Activated CD8-positive, alpha-beta T cell treated with anti-CD3 and anti-CD28 coated beads for 36 hours (primary cell): ENCODE measurements at regions not wholly inside any gene's neighbourhood (a gene's known extent, or its start where the extent isn't known, plus 50 kb on each side); places are given as distances from the start of the nearest gene placed in this dataset.

Source experiments
- ATAC-seq: fragments of 200-7000 bp; cut with Tn5 transposase; one replicate; pipeline ENCODE4 v1.10.0; 2021; ENCODE audit warnings: mild to moderate bottlenecking, moderate library complexity
- CTCF ChIA-PET: fragments of 350-600 bp; sonication (Branson Sonifier 250); formaldehyde crosslinking; loops from one replicate; lab custom pipeline; 2021; ENCODE audit warnings: antibody characterized with exemption; lab: Charles Lee
- POLR2A ChIA-PET: fragments of 350-600 bp; sonication (Branson Sonifier 250); formaldehyde crosslinking; loops from one replicate; lab custom pipeline; 2021; ENCODE audit warnings: antibody characterized with exemption; lab: Charles Lee
- DNase-seq: peaks from one replicate; pipeline ENCODE4 v3.0.0-alpha.2; 2020
- H3K27ac Mint-ChIP-seq: one replicate; pipeline ENCODE4 v1.8.0; 2021; ENCODE audit warnings: mild to moderate bottlenecking, mixed read lengths
- H3K27me3 Mint-ChIP-seq: one replicate; pipeline ENCODE4 v1.8.0; 2021; ENCODE audit warnings: mixed read lengths
- H3K36me3 Mint-ChIP-seq: one replicate; pipeline ENCODE4 v1.8.0; 2021; ENCODE audit warnings: low read depth, mixed read lengths
- H3K4me1 Mint-ChIP-seq: one replicate; pipeline ENCODE4 v1.8.0; 2021; ENCODE audit warnings: low read depth, mixed read lengths
- H3K4me3 Mint-ChIP-seq: one replicate; pipeline ENCODE4 v1.8.0; 2021; ENCODE audit warnings: mild to moderate bottlenecking, moderate library complexity, mixed read lengths
- H3K9me3 Mint-ChIP-seq: one replicate; pipeline ENCODE4 v1.8.0; 2021; ENCODE audit warnings: mixed read lengths
- intact Hi-C: fragments of 100-400 bp; cut with micrococcal nuclease; formaldehyde crosslinking; loops from one replicate; pipeline ENCODE4 v1.10.0; 2022
- TF ChIP-seq, protein P1 (sequence below): fragments of 200-600 bp; IDR thresholded peaks from one replicate; pipeline ENCODE4 v1.8.0; 2022; ENCODE audit warnings: antibody characterized with exemption, mild to moderate bottlenecking

DNA sequence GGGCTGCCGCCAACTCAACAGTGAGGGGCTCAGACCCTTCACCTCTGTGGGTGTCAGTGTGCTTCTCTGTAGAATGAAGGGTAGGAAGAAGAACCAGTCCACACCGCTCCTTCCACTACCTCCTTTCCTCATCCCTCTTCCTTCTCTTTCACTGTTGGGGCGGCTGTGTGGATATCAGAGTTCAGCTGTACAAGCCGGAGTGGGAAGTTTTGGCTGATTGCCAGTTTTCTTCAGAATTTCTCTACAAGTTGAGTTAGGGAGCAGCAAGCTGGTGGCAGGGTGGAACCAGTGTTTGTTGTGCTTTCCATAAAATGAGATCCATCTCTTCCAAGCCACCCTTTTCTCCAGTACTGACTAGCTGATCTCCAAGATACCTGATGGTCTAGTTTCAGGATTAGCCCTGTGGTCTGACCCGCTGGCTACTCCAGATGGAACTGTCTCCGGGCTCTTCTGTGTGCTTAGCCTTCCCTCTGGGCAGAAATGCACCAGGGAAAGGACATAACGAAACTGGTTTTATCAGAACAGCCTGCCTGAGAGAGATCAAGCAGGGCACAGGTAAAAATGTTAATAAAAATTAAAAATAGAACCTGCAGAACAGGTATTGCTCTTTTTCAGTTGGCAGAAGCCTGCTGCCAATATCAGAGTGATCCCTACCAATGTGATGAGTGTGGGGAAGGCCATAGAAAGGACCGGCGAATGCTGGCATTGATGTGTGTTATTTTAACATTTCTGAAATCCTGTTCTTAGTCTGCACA, 169.9 kb upstream of the TSC22D2 start:
- DNase-seq = no peak
- Mint-ChIP-seq H3K9me3 (no peaks in the 10 kb centered on the region), H3K36me3 (no peaks in the 10 kb centered on the region), H3K4me3 (no peak overlapping the region), H3K27ac (no peak overlapping the region), H3K27me3 (peaks cover 3% of the 10 kb centered on the region), H3K4me1 (no peaks in the 10 kb centered on the region)
- CTCF ChIA-PET = interaction anchor here (1.2 to 1.4 kb wide), 2 partner anchors 15 to 17 kb away, joined by 3 to 4 read pairs; no protein-coding TSS in a partner anchor
- intact Hi-C loops = no loop called here
- no peak for ATAC-seq
- TF ChIP-seq, protein P1, sequence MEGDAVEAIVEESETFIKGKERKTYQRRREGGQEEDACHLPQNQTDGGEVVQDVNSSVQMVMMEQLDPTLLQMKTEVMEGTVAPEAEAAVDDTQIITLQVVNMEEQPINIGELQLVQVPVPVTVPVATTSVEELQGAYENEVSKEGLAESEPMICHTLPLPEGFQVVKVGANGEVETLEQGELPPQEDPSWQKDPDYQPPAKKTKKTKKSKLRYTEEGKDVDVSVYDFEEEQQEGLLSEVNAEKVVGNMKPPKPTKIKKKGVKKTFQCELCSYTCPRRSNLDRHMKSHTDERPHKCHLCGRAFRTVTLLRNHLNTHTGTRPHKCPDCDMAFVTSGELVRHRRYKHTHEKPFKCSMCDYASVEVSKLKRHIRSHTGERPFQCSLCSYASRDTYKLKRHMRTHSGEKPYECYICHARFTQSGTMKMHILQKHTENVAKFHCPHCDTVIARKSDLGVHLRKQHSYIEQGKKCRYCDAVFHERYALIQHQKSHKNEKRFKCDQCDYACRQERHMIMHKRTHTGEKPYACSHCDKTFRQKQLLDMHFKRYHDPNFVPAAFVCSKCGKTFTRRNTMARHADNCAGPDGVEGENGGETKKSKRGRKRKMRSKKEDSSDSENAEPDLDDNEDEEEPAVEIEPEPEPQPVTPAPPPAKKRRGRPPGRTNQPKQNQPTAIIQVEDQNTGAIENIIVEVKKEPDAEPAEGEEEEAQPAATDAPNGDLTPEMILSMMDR = no peak
- POLR2A ChIA-PET = no interaction called here

DNA sequence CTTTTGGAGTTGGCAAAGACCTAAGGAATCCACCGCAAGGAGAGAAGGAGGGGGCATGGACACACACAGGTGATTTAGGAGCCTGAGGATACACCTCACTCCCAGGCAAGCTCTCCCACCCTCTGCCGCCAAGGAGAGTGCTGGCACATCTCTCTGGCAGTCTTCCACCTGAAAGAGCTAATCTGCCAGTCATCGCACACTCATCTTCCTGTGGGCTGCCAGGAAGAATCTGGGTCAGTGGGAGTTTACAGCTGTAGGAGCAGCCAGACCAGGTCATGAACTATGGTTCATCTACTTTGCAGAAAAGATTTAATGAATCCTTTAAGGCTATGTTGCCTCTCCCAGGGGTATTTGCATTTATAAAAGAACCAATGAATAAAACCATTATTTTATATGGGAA, 170.6 kb upstream of the TSC22D2 start:
- no peaks in the 10 kb centered on the region for H3K9me3 Mint-ChIP-seq
- no peak for DNase-seq
- no peak overlapping the region for H3K4me3 Mint-ChIP-seq
- intact Hi-C loops = no loop called here
- ChIA-PET CTCF (interaction anchor here (1.0 to 1.4 kb wide), 3 partner anchors 13 to 17 kb away, joined by 3 to 4 read pairs (median 3); no protein-coding TSS in a partner anchor), POLR2A (no interaction called here)
- ATAC-seq = no peak
- no peaks in the 10 kb centered on the region for H3K4me1 Mint-ChIP-seq
- H3K27ac Mint-ChIP-seq = no peak overlapping the region
- TF ChIP-seq, protein P1 = no peak
- H3K27me3 Mint-ChIP-seq = peaks cover 3% of the 10 kb centered on the region
- no peaks in the 10 kb centered on the region for H3K36me3 Mint-ChIP-seq

DNA sequence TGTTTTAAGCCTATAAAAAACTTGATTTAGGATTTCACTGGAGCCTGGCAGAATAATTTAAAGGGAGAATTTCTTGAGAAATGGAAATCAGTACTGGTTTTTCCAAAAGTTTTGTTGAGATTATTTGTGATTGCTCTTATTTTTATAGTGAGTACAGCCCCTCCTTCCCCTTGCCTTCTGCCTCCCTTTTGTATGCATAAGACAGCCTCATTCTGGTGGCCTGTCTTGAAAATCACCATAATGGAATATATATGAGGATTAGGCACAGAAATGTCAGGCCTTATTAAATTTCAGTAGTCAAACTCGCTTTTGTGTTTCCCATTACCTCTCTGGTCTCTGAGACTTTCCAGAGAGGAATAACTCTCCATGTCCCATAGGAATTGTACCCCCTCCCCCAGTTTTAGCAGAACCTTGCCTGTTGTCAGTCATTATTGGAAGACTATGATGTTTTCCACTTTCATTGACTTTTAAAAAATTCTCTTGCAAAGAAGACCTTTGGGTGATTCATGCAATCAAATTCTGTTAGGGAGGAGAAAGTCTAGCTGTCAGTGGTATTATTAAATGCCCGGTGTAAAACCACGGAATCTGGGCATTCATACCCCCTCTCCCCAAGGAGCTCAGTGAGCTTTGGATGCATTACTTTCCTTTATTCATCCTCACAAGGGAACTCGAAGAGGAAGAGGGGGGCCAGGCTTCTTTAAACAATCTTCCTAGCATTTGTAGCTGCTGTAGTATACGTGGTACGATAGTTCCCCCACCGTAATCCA, 171.6 kb upstream of the TSC22D2 start:
- ChIA-PET POLR2A (no interaction called here), CTCF (interaction anchor here (1.0 to 1.4 kb wide), 3 partner anchors 14 to 35 kb away, joined by 3 to 4 read pairs (median 4); no protein-coding TSS in a partner anchor)
- DNase-seq (no peak), ATAC-seq (no peak)
- Mint-ChIP-seq H3K9me3 (no peaks in the 10 kb centered on the region), H3K36me3 (no peaks in the 10 kb centered on the region), H3K4me1 (no peaks in the 10 kb centered on the region), H3K27ac (no peak overlapping the region), H3K27me3 (peaks cover under 1% of the 10 kb centered on the region), H3K4me3 (no peak overlapping the region)
- intact Hi-C loops = no loop called here
- TF ChIP-seq, protein P1 = no peak

DNA sequence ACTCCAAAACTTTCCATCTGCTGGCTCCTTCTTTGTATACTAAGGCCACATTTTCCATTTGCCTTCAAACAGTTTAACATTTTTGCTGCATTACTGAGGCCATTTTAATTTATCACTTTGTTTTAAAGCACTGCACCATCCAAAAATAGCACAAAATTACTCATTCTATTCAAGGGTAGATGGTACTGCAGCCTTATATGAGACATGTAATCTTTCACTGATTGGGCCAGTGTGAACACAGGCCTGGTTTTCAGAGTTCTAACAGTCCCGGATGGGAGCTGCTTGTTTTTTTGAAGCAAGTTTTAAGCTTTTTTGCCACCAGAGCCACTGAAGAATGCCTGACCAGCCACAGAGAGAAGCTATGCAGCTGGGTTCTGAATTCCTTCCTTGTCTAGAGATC, 172.3 kb upstream of the TSC22D2 start:
- intact Hi-C loops = no loop called here
- H3K4me3 Mint-ChIP-seq = no peak overlapping the region
- H3K4me1 Mint-ChIP-seq = no peaks in the 10 kb centered on the region
- TF ChIP-seq, protein P1 = no peak
- H3K27ac Mint-ChIP-seq = no peak overlapping the region
- DNase-seq = no peak
- no peak for ATAC-seq
- H3K36me3 Mint-ChIP-seq = no peaks in the 10 kb centered on the region
- no peaks in the 10 kb centered on the region for H3K27me3 Mint-ChIP-seq
- ChIA-PET POLR2A (no interaction called here), CTCF (interaction anchor here (1.4 kb wide), 1 partner anchor 36 kb away, joined by 4 read pairs; no protein-coding TSS in a partner anchor)
- no peaks in the 10 kb centered on the region for H3K9me3 Mint-ChIP-seq
